HG03342 (cell line): ENCODE measurements at regions not wholly inside any gene's neighbourhood (a gene's known extent, or its start where the extent isn't known, plus 50 kb on each side); places are given as distances from the start of the nearest gene placed in this dataset.
"Not testable (repeated sequence)": the region's sequence is repeated elsewhere in the genome, so short reads cannot be mapped to it uniquely, and the experiment has no call there.

Experiments
- ATAC-seq: cut with Tn5 transposase; IDR thresholded peaks from one replicate; pipeline ENCODE4 v1.9.1; 2021; ENCODE audit warnings: mild to moderate bottlenecking, moderate library complexity; ENCODE audit not compliant: unreplicated experiment

DNA sequence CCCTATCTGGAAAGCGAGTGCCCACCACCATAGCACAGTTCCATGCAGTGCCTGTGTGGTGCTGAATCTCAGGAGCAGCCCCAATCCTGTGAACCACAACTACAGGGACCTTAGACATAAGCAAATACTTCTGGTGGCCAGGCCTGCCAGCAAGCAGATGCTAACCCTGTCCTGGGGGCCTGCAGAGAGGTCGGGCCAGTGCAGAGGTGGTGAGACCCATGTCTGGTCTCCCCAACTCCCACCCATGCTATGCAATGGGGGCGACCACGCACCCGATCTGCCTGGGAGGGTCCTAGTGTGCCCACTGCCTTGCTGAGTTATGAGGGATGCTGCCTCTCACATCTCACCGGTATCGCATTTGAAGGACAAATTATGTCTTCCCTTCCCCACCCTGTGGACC lies 151.6 kb upstream of the ZNF337 start:
- no peak for ATAC-seq

DNA sequence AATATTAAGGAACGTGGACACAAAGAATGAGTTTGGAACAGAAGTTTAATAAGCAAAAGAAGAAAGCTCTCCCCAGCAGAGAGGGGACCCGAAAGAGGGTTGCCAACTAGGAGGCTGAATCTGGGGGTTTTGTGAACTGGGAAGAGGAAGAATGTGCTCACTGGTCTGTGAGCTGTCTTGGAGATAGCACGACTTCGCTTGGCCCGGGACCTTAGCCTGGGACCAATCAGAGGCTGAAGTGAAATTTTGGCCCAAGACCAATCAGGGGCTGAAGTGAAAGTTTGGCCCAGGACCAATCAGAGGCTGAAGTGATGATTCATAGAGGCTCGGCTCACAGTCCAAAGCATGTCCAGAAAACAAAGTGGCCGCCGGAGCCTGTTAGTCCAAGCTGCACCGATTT lies 148.0 kb upstream of the ZNF337 start:
- ATAC-seq: not testable (repeated sequence)

DNA sequence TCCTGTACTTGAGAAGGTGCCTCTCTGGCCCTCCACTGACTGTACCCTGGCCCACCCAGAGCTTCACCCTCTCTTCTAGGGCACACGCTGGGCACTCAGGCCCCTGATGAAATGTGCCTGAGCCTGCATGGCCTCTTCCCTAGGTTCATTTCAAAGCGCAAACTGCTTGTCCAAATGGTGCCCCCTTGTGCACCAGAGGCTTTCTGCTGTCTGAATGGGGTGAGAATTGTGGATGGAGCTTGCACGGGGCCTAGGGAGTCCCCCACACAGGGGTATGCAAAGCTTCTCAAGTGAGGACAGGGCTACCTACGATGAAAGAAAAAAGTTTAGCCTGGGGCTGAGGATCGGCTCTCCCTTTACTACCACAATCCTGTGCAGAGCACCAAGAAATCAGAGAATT lies 116.9 kb upstream of the ZNF337 start:
- not testable (repeated sequence) for ATAC-seq

DNA sequence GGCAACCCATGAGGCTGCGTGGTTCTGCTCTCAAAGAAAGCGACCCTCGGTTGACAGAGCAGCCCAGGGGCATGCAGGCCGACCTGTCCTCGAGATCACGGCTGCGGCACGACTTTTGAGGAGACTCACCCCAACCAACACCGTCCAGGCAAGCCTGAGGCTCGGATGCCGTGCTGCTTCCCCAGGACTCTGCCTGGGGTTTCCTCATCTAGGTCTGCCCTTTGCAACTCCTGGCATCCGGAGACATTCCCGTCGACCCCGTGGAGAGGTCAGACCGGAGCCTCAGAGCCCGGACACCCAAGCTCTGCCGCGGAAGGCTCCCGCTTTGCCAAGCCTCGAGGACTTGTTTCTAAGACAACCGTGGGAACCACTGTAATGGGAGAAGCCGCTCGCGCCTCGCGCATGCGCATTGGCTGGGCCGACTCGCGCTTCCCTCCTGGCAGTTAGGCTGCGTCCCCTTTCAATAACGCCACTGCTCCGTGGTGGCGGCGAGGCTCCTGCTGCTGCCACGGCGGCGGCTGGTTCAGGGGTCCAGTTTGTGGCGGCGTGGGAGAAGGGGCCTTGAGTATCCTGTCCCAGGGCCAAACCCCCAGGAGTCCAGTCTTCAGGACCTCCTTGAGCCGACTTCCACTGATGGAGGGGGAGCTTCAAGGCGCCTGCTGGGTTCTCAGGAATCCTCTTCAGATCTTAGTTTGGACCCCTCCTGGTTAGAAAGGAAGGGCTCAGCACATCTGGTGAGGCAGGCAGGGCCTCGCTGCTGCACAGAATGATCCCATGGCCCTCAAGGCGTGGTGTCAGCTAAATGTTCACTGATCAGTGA lies 101.7 kb upstream of the ZNF337 start:
- not testable (repeated sequence) for ATAC-seq

DNA sequence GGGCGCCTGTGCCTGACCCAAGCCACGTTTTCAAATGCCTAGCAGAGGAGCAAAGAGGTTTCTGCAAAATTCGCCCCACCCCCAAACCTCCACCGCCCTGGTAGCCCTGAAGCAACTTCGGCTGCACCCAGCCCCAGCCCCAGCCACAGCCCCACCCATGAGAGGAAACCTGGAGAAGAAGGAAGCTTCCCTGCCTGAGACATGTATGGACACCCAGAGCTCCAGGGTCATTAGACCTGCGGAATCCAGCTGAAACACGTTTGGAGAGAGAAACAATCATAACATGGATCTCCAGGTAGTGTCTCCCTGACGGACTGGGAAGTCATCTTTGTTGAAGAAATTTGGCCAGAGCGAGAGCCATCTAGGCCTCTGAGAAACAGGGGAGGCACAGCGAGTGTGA lies 100.4 kb upstream of the ZNF337 start:
- not testable (repeated sequence) for ATAC-seq

DNA sequence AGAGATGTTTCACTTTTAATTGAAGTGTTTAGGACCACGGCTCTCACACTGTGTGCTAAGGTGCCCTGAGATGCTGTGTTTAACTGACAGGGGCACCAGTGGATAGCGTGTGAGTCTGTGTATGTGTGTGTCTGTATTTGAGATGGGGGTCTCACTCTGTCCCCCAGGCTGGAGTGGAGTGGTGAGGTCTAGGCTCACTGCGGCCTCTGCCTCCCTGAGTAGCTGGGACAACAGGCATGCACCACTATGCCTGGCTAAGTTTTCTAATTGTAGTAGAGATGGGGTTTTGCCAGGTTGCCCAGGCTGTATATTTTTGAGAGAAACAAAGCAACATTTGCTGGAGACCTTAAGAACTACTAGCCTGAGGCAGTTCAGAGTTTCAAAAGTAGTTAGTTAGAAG lies 80.6 kb upstream of the ZNF337 start:
- not testable (repeated sequence) for ATAC-seq

DNA sequence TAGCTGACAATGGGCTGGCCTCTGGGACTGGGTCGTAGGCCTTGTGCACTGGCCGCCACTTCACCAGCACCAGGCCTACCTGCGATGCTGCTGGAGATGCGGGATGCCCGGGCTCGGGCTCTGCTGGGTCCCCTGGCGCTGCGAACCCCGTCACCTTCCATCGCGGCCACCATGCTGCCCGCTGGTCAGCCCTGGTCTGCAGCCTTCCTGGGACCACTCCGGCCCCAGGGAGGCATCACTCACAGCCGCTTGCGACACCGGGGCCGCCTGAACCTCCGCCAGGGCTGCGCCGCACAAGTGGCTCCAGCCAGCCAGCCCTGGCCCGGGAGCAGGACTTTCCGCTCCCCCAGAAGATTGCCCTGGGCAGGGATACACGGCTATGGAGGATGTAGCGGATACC lies 78.1 kb upstream of the ZNF337 start:
- ATAC-seq: not testable (repeated sequence)

DNA sequence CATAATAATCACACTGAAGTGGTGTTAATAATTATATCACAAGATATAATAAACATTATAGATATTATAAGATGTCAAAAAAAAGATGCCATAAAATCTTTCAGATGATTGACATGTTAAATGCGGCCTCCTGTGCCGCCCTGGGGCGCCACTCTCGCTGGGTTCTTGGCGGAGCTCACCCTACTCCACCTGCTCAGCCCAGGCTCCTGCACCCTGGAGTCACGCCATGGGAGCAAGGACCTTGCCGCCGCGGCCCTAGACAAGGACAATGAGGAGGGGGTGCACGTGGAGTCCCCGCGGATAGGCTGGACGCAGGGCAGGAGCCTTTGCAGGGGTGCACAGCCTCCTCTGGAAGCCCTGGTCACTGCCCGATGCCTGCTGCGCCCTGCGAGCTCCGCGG lies 77.5 kb upstream of the ZNF337 start:
- not testable (repeated sequence) for ATAC-seq

DNA sequence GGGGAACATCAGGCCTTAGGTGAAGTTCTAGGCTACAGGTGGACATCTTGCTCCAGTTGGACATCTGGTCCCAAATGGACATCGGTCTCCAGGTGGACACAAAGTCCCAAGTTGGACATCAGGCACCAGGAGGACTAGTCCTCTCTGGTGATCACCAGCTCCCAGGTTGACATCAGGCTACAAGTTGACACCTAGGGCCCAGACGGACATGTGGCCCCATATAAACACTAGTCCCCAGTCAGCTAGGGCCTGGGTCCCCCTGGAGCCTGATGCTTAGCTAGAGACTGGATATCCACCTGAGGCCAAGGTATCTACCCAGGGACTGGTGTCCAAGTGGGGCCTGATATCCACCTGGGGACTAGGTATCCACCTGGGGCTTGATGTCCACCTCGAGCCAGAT lies 75.8 kb upstream of the ZNF337 start:
- not testable (repeated sequence) for ATAC-seq

DNA sequence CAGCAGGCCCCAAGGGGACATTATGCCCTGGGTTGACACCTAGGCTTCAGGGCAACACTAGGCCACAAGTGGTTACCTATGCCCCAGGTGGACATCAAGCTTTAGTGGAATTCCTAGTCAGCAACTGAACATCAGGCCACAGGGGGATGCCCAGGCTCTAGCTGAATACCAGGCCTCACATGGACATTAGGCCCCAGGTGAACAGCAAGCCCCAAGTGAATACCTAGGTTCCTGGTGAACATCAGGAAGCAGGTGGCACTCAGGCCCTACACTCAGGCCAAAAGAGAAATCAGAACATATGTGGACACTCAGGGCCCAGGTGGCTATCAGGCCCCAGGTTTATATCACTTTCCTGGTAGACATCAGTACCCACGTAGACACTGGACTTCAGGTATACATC lies 75.2 kb upstream of the ZNF337 start:
- ATAC-seq: not testable (repeated sequence)

DNA sequence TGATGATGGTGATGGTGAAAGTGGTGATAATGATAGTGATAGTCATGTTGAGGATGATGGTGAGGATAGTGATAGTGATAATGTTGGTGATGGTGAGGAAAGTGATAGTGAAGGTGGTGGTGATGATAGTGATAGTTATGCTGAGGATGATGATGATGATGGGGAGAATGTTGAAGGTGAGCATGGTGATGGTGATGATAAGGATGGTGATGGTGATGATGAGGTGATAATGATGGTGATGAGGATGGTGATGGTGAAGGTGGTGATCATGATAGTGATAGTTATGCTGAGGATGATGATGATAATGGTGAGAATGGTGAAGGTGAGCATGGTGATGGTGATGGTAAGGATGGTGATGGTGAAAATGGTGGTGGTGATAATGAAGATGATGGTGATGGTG lies 64.9 kb upstream of the ZNF337 start:
- no peak for ATAC-seq

DNA sequence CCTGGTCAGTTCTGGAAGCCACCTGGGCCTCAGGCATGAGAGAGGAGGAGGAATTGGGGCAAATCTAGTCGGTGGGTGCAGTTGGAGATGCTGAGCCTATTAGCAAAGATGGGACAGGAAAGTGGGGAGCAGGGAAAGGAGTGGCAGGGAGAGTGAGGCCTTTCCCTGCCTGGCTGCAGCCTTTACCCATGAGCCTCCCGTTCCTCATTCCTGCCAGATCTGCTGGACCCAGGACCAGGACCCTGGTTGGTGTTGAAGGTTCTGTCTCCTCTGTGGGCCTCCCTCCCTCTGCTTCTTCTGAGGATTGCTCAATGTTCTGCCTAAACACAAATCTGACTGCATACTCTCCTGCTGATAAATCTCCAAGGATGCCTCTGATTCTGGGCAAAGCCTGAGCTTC lies 64.4 kb upstream of the ZNF337 start:
- not testable (repeated sequence) for ATAC-seq

DNA sequence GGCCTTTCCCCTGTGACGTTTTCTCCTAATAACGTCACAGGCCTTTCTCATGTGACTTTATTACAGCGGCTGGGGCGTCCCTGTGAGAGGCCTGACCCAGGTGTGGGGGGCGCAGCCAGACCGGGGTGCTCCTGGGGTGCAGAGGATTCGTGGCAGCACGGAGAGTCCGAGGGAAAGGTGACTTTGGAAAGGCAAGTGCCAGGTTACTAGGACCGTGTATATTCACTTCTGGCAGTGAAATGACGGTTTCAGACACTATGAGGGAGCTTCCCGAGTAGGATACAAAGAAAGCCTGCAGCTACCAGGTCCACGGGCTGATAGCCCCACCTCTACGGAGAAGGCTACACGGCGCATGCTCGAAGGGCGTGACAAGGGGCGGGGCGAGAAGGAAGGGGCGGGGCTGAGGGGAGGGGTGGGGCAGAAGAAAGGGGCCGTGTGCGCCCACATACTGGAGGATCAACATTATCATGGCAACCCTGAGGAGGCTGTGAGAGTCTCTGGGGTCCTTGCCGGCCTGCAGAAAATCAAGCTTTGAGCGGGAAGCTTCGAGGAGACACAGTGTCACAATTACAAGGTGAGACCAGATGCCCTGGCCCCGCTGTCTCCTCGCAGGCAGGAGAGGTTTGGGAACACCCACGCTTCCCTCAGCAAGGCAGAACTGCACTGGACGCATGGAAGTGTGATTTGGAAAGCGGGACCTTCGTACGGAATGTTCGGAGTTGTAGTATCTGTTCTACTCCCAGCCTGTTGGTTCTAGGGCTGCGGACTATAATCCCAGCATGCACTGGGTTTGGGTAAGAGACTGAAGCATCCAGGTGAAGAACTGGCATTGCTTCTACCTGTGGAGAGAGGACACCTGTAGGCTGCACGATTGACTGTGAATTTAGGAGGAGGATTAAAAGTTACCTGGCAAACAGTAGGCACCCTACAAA lies 54.4 kb upstream of the ZNF337 start:
- peak; percentile 78 for ATAC-seq

DNA sequence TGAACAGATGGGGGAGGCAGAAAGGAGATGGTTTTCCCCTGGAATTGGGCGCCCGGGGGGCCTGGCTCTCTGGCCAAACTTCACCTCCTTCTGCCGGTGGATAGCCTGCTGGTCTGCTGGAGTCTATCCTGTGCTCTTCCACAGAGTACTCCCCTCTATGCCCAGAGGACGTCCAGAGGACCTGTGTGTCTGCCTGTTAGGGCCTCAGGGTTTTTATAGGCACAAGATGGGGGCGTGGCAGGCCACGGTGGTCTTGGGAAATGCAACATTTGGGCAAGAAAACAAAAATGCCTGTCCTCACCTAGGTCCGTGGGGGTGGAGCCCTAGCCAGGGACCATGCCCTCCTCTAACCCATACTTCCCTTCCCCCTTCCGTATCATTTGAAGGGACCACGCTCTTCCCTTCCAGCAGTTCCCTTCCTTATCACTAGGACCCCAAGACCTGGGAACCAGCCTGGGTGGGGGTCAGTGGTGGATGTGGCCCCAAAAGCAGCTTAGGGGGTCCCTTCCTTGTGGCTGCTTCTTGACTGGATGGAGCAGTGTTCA lies 53.6 kb upstream of the ZNF337 start:
- no peak for ATAC-seq

DNA sequence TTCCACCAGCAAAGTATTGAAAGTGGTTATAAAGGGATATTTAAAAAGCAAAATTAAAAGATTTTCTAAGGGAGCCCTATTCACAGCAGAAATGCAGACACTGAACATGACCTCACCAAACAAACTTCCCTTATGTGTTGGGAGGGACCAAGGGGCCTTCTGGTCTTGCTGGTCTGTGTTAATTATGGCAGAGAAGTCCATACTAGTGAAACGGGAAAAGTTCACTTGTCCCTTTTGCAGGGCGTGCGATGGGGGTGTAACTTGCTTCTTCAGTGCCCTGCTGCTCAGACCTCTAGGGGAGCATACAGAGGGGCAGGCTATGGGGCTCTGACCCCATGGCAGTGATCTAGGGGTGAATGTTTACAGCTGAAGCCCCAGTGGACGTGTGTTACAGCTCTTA lies 53.0 kb upstream of the ZNF337 start:
- ATAC-seq: no peak
